ENCODE measurements at regions not wholly inside any gene's neighbourhood (a gene's known extent, or its start where the extent isn't known, plus 50 kb on each side); places are given as distances from the start of the nearest gene placed in this dataset.
"Not testable (repeated sequence)": the region's sequence is repeated elsewhere in the genome, so short reads cannot be mapped to it uniquely, and the experiment has no call there.

DNA sequence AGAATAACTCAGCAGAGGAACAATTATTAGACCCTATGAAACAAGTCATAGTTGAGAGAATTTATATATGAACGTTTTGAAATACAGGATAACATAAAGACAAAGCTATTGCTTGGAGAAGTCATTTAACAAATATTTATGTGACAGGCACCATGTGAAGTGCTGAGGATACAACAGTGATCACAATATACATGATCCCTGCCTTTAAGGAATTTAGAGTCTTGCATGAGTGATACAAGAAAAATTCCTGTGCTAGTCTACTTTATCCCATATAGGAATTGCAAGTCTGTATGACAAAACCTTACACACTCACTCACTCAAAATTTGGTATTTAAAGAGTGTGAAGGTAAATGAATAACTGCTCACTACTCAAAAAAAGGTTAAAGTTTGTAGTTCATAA is 94.5 kb upstream of the NOTCH2NLA start:
- not testable (repeated sequence) for TF ChIP-seq CTCF, POLR2A (IDR thresholded peaks at IDR 0.05)

Measured in testis (tissue), 2 donors.